COLO668 (cell line): ENCODE measurements at regions not wholly inside any gene's neighbourhood (a gene's known extent, or its start where the extent isn't known, plus 50 kb on each side); places are given as distances from the start of the nearest gene placed in this dataset.

Experiments
- DNase-seq: peaks from one replicate; lab custom pipeline; 2025; ENCODE audit not compliant: unreplicated experiment; lab: John Stamatoyannopoulos, UW

GRCh38 chr2:60066096-60066839 lies 487.2 kb downstream of the BCL11A start:
- DNase-seq, result no peak

- no peak for DNase-seq
These were observed 488.6 kb downstream of the BCL11A start for GRCh38 chr2:60064687-60065389.

- DNase-seq, result no peak
These were observed 494.7 kb downstream of the BCL11A start for GRCh38 chr2:60058781-60059180.

GRCh38 chr2:60054571-60055340 lies 498.7 kb downstream of the BCL11A start:
- no peak for DNase-seq

- no peak for DNase-seq
These were observed 499.7 kb downstream of the BCL11A start for GRCh38 chr2:60053791-60054190.

GRCh38 chr2:60052601-60053000 lies 500.9 kb downstream of the BCL11A start:
- DNase-seq, result no peak

GRCh38 chr2:60051991-60052390 lies 501.5 kb downstream of the BCL11A start:
- DNase-seq, result no peak

GRCh38 chr2:60047944-60048525 lies 505.4 kb downstream of the BCL11A start:
- DNase-seq, result no peak

GRCh38 chr2:60047347-60047746 lies 506.1 kb downstream of the BCL11A start:
- no peak for DNase-seq

GRCh38 chr2:60046529-60046928 lies 506.9 kb downstream of the BCL11A start:
- no peak for DNase-seq

- DNase-seq, result no peak
These were observed 508.0 kb downstream of the BCL11A start for GRCh38 chr2:60045456-60045855.

GRCh38 chr2:60044484-60044883 lies 509.0 kb downstream of the BCL11A start:
- DNase-seq, result no peak

GRCh38 chr2:60042023-60042422 lies 511.4 kb downstream of the BCL11A start:
- DNase-seq, result no peak

GRCh38 chr2:60033325-60033724 lies 520.1 kb downstream of the BCL11A start:
- DNase-seq, result no peak

- no peak for DNase-seq
These were observed 523.9 kb downstream of the BCL11A start for GRCh38 chr2:60029566-60029883.

GRCh38 chr2:60028849-60029565 lies 524.4 kb downstream of the BCL11A start:
- no peak for DNase-seq

GRCh38 chr2:60025496-60025895 lies 528.0 kb downstream of the BCL11A start:
- DNase-seq, result no peak

- DNase-seq, result no peak
These were observed 530.0 kb downstream of the BCL11A start for GRCh38 chr2:60023256-60023985.

GRCh38 chr2:60007671-60008070 lies 545.8 kb downstream of the BCL11A start:
- no peak for DNase-seq

- no peak for DNase-seq
These were observed 550.4 kb downstream of the BCL11A start for GRCh38 chr2:60003076-60003475.
